Activated CD4-positive, alpha-beta memory T cell treated with anti-CD3 and anti-CD28 coated beads for 36 hours (primary cell): ENCODE measurements at regions not wholly inside any gene's neighbourhood (a gene's known extent, or its start where the extent isn't known, plus 50 kb on each side); places are given as distances from the start of the nearest gene placed in this dataset.
"Not testable (repeated sequence)": the region's sequence is repeated elsewhere in the genome, so short reads cannot be mapped to it uniquely, and the experiment has no call there.

ENCODE experiments used
- CTCF ChIA-PET: fragments of 350-600 bp; sonication (Branson Sonifier 250); formaldehyde crosslinking; loops from one replicate; lab custom pipeline; 2021; ENCODE audit warnings: antibody characterized with exemption, inconsistent platforms; lab: Charles Lee
- POLR2A ChIA-PET: fragments of 350-600 bp; sonication (Branson Sonifier 250); formaldehyde crosslinking; loops from one replicate; lab custom pipeline; 2021; ENCODE audit warnings: antibody characterized with exemption; lab: Charles Lee
- DNase-seq: peaks from one replicate; pipeline ENCODE4 v3.0.0-alpha.2; 2020
- H3K27ac Mint-ChIP-seq: one replicate; pipeline ENCODE4 v1.8.0; 2021; ENCODE audit warnings: mixed read lengths
- H3K27me3 Mint-ChIP-seq: one replicate; pipeline ENCODE4 v1.8.0; 2021; ENCODE audit warnings: mixed read lengths
- H3K36me3 Mint-ChIP-seq: one replicate; pipeline ENCODE4 v1.8.0; 2021; ENCODE audit warnings: mixed read lengths
- H3K4me1 Mint-ChIP-seq: one replicate; pipeline ENCODE4 v1.8.0; 2021; ENCODE audit warnings: low read depth, mixed read lengths
- H3K4me3 Mint-ChIP-seq: one replicate; pipeline ENCODE4 v1.8.0; 2021; ENCODE audit warnings: mild to moderate bottlenecking, mixed read lengths
- H3K9me3 Mint-ChIP-seq: one replicate; pipeline ENCODE4 v1.8.0; 2021; ENCODE audit warnings: mixed read lengths
- intact Hi-C: fragments of 100-400 bp; cut with micrococcal nuclease; formaldehyde crosslinking; loops from one replicate; pipeline ENCODE4 v1.15.1; 2023

- H3K27me3 Mint-ChIP-seq, result peaks cover 4% of the 10 kb centered on the region
- POLR2A ChIA-PET, result no interaction called here
- DNase-seq, result no peak
- CTCF ChIA-PET, result no interaction called here
- H3K27ac Mint-ChIP-seq, result no peak overlapping the region
- no peaks in the 10 kb centered on the region for H3K4me1 Mint-ChIP-seq
- no peaks in the 10 kb centered on the region for H3K9me3 Mint-ChIP-seq
- intact Hi-C loops, result no loop called here
- H3K36me3 Mint-ChIP-seq, result no peaks in the 10 kb centered on the region
- H3K4me3 Mint-ChIP-seq, result no peak overlapping the region
These were observed 607.4 kb downstream of the GATA3 start for GRCh38 chr10:8661886-8662285.

DNA sequence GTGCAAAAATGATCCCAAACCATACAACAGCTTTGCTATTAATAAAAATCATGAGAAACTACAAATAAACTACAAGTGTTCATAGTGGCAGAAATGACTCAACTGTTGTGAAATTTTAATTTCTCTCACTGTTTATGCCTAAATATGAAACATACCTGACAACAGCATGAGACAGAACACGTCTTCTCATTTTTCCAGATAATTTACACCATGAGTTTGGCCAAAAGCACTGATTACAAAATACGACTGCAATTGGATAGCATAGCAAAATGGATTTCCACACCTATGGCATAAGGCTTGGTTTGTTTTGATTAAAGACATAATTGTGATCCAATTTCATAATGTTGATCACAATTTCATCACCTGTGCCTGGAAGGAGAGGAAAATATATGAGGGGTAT lies 608.6 kb downstream of the GATA3 start:
- no peak for DNase-seq
- peaks cover 6% of the 10 kb centered on the region for H3K27me3 Mint-ChIP-seq
- intact Hi-C loops, result no loop called here
- no peaks in the 10 kb centered on the region for H3K4me1 Mint-ChIP-seq
- H3K4me3 Mint-ChIP-seq, result no peak overlapping the region
- peaks cover 3% of the 10 kb centered on the region for H3K9me3 Mint-ChIP-seq
- CTCF ChIA-PET, result no interaction called here
- H3K36me3 Mint-ChIP-seq, result no peaks in the 10 kb centered on the region
- POLR2A ChIA-PET, result no interaction called here
- no peak overlapping the region for H3K27ac Mint-ChIP-seq

DNA sequence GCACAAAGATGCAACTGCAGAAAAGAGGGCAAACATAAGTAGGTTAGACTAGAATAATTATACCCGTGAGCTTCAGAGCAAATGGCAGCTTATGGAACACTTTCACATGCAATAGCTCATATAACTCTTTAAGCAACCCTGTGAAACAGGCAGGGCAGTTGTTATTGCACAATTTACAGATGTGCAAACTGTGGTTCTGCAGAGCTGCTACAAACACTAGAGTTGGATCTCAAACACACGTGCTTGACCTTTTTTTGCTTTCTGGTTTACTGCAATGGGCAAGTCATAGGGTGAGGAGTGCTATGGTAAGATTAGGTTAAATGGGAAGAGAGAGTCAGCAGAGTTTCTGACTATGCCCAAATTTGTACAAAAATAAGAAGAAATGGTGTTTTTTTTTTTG lies 610.8 kb downstream of the GATA3 start:
- intact Hi-C loops, result no loop called here
- Mint-ChIP-seq H3K4me3 (no peak overlapping the region), H3K9me3 (peaks cover 3% of the 10 kb centered on the region), H3K36me3 (no peaks in the 10 kb centered on the region), H3K4me1 (no peaks in the 10 kb centered on the region), H3K27ac (no peak overlapping the region), H3K27me3 (peaks cover 6% of the 10 kb centered on the region)
- ChIA-PET POLR2A (no interaction called here), CTCF (no interaction called here)
- no peak for DNase-seq

DNA sequence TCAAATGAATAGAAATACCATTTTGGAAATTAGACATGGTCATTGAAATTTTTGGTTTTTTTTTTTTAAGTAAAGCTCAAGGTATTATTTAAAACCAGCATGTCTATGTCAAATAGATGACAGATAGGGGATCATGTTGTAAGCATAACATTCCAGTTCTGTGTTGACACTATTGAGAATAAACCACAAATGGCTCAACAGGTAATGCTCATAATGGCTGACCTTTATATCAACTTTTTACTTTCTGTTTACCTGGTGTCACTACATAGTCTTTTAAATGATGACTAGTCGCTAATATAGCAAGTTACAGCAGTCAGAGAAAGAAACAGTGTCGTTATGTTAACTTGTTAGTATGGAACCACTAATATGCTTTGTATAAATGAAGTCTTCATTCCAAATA lies 616.0 kb downstream of the GATA3 start:
- no peak overlapping the region for H3K4me3 Mint-ChIP-seq
- ChIA-PET CTCF (interaction anchor here (1.2 kb wide), 1 partner anchor 539 kb away, joined by 3 read pairs; no protein-coding TSS in a partner anchor), POLR2A (no interaction called here)
- peaks cover 4% of the 10 kb centered on the region for H3K27me3 Mint-ChIP-seq
- intact Hi-C loops, result no loop called here
- H3K4me1 Mint-ChIP-seq, result no peaks in the 10 kb centered on the region
- H3K27ac Mint-ChIP-seq, result no peak overlapping the region
- H3K36me3 Mint-ChIP-seq, result no peaks in the 10 kb centered on the region
- peaks cover 5% of the 10 kb centered on the region for H3K9me3 Mint-ChIP-seq
- DNase-seq, result no peak

DNA sequence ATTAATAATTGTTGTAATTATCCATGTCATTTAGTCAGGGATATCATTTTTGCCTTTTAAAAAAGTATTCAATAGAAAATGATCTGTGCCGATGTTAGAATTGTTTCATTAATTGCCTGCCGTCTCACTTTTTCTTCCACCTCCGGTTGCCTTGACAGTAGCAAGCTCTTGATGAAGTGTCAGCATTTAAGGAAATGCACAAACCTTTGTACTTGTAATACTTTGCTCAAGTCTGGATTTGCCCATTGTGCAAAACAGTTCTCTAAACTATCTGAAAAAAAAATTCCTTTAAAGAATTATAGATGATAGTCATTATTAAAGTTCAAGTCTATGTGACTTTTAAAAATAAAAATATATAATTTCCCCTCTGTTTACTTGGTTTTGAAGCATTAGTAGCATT lies 619.7 kb downstream of the GATA3 start:
- H3K27ac Mint-ChIP-seq, result no peak overlapping the region
- intact Hi-C loops, result no loop called here

GRCh38 chr10:8677642-8678041 lies 623.2 kb downstream of the GATA3 start:
- Mint-ChIP-seq H3K27me3 (peaks cover 5% of the 10 kb centered on the region), H3K4me1 (peaks cover 2% of the 10 kb centered on the region), H3K4me3 (no peak overlapping the region), H3K36me3 (no peaks in the 10 kb centered on the region), H3K27ac (no peak overlapping the region), H3K9me3 (peaks cover 2% of the 10 kb centered on the region)
- ChIA-PET POLR2A (no interaction called here), CTCF (no interaction called here)
- no peak for DNase-seq
- intact Hi-C loops, result no loop called here

More for the DNA sequence above, 619.7 kb downstream of the GATA3 start:
- peaks cover 2% of the 10 kb centered on the region for H3K4me1 Mint-ChIP-seq
- POLR2A ChIA-PET, result no interaction called here
- peaks cover under 1% of the 10 kb centered on the region for H3K27me3 Mint-ChIP-seq
- no peak overlapping the region for H3K4me3 Mint-ChIP-seq
- CTCF ChIA-PET, result no interaction called here
- H3K36me3 Mint-ChIP-seq, result no peaks in the 10 kb centered on the region
- DNase-seq, result no peak
- H3K9me3 Mint-ChIP-seq, result peaks cover 2% of the 10 kb centered on the region

GRCh38 chr10:8684916-8685315 lies 630.4 kb downstream of the GATA3 start:
- H3K27me3 Mint-ChIP-seq, H3K9me3 Mint-ChIP-seq, POLR2A ChIA-PET, H3K36me3 Mint-ChIP-seq, DNase-seq, H3K27ac Mint-ChIP-seq, H3K4me1 Mint-ChIP-seq, intact Hi-C loops, CTCF ChIA-PET, H3K4me3 Mint-ChIP-seq: not testable (repeated sequence)

DNA sequence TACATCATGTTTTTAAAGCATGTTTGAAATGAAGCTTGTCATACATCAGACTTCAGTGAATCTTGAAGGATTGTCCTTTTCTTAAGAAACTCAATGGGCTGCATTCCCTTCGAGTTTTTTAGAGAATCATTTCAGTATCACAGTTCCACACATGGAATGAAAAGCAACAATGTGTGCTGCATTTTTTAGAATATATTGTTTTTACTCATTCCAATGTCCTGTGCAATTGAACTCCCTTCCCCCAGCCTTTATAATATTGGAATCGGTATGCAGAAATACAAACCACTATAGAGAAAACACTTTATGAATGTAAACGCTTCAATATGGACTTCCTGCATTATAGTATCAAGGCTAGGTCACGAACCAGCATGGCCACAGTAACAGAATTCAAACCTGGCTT lies 634.4 kb downstream of the GATA3 start:
- ChIA-PET CTCF (no interaction called here), POLR2A (no interaction called here)
- H3K9me3 Mint-ChIP-seq, result peaks cover 7% of the 10 kb centered on the region

GRCh38 chr10:8691498-8692017 lies 637.1 kb downstream of the GATA3 start:
- H3K4me3 Mint-ChIP-seq, result no peak overlapping the region
- intact Hi-C loops, result no loop called here
- H3K27me3 Mint-ChIP-seq, result no peaks in the 10 kb centered on the region
- POLR2A ChIA-PET, result no interaction called here
- no peaks in the 10 kb centered on the region for H3K36me3 Mint-ChIP-seq
- no peaks in the 10 kb centered on the region for H3K4me1 Mint-ChIP-seq
- no peak for DNase-seq
- no peak overlapping the region for H3K27ac Mint-ChIP-seq
- CTCF ChIA-PET, result no interaction called here
- H3K9me3 Mint-ChIP-seq, result peaks cover 4% of the 10 kb centered on the region

More for the DNA sequence above, 634.4 kb downstream of the GATA3 start:
- Mint-ChIP-seq H3K4me1 (no peaks in the 10 kb centered on the region), H3K27ac (no peak overlapping the region), H3K27me3 (no peaks in the 10 kb centered on the region), H3K36me3 (no peaks in the 10 kb centered on the region), H3K4me3 (no peak overlapping the region)
- intact Hi-C loops, result no loop called here
- DNase-seq, result no peak

DNA sequence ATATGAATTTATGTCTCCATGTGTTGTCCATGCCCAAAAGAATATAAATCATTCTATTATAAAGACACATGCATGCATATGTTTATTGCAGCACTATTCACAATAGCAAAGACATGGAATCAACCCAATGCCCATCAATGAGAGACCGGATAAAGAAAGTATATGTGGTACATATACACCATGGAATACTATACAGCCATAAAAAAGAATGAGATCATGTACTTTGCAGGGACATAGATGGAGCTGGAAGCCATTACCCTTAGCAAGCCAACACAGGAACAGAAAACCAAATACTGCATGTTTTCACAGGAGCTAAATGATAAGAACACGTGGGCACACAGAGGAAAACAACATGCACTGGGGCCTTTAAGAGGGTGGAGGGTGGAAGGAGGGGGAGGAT lies 639.1 kb downstream of the GATA3 start:
- CTCF ChIA-PET, DNase-seq, H3K4me1 Mint-ChIP-seq, POLR2A ChIA-PET, H3K27me3 Mint-ChIP-seq, H3K9me3 Mint-ChIP-seq, H3K4me3 Mint-ChIP-seq, H3K36me3 Mint-ChIP-seq, intact Hi-C loops, H3K27ac Mint-ChIP-seq: not testable (repeated sequence)

DNA sequence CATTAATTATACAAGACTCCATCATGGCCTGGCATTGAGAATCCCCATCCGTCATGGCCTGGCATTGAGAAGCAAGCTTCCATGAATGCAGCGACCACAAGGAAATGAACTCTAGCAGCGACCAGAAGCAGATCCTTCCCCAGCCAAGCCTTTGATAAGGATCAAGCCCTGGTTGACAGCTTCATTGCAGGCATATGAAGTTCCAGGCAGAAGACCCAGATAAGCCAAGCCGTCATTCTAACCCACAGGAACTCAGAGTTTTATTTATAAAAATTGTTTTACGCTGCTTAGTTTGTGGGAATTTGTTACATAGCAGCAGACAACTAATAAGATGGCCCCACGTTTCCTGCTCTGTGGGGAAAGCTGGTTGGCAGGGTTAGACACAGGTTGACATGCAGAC lies 642.3 kb downstream of the GATA3 start:
- ChIA-PET CTCF (no interaction called here), POLR2A (no interaction called here)
- Mint-ChIP-seq H3K27ac (no peak overlapping the region), H3K9me3 (peaks cover 4% of the 10 kb centered on the region), H3K4me1 (no peaks in the 10 kb centered on the region), H3K4me3 (no peak overlapping the region), H3K27me3 (peaks cover 1% of the 10 kb centered on the region), H3K36me3 (no peaks in the 10 kb centered on the region)
- no peak for DNase-seq
- intact Hi-C loops, result no loop called here

GRCh38 chr10:8700689-8701088 lies 646.2 kb downstream of the GATA3 start:
- no peak overlapping the region for H3K27ac Mint-ChIP-seq
- intact Hi-C loops, result no loop called here
- no peaks in the 10 kb centered on the region for H3K9me3 Mint-ChIP-seq
- POLR2A ChIA-PET, result no interaction called here
- H3K36me3 Mint-ChIP-seq, result no peaks in the 10 kb centered on the region
- CTCF ChIA-PET, result no interaction called here
- H3K4me3 Mint-ChIP-seq, result no peak overlapping the region
- H3K4me1 Mint-ChIP-seq, result no peaks in the 10 kb centered on the region
- H3K27me3 Mint-ChIP-seq, result peaks cover 1% of the 10 kb centered on the region
- no peak for DNase-seq

- Mint-ChIP-seq H3K4me3 (no peak overlapping the region), H3K27ac (no peak overlapping the region), H3K27me3 (peaks cover under 1% of the 10 kb centered on the region), H3K4me1 (no peaks in the 10 kb centered on the region), H3K36me3 (no peaks in the 10 kb centered on the region), H3K9me3 (no peaks in the 10 kb centered on the region)
- no peak for DNase-seq
- ChIA-PET POLR2A (no interaction called here), CTCF (no interaction called here)
- intact Hi-C loops, result no loop called here
These were observed 647.7 kb downstream of the GATA3 start for GRCh38 chr10:8702181-8702580.
